ENCODE measurements at regions not wholly inside any gene's neighbourhood (a gene's known extent, or its start where the extent isn't known, plus 50 kb on each side); places are given as distances from the start of the nearest gene placed in this dataset.

GRCh38 chr5:115050866-115051265 lies 118.8 kb downstream of the TRIM36 start:
- FAIRE-seq, result no peak
- TF ChIP-seq, protein P1, sequence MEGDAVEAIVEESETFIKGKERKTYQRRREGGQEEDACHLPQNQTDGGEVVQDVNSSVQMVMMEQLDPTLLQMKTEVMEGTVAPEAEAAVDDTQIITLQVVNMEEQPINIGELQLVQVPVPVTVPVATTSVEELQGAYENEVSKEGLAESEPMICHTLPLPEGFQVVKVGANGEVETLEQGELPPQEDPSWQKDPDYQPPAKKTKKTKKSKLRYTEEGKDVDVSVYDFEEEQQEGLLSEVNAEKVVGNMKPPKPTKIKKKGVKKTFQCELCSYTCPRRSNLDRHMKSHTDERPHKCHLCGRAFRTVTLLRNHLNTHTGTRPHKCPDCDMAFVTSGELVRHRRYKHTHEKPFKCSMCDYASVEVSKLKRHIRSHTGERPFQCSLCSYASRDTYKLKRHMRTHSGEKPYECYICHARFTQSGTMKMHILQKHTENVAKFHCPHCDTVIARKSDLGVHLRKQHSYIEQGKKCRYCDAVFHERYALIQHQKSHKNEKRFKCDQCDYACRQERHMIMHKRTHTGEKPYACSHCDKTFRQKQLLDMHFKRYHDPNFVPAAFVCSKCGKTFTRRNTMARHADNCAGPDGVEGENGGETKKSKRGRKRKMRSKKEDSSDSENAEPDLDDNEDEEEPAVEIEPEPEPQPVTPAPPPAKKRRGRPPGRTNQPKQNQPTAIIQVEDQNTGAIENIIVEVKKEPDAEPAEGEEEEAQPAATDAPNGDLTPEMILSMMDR (IDR thresholded peaks at IDR 0.05; ENCODE audit: insufficient read depth, low read depth, low read length), result no peak
- TF ChIP-seq EZH2 (IDR thresholded peaks at IDR 0.05; ENCODE audit: insufficient read depth, low read length), result no peak
- Histone ChIP-seq H2AFZ (ENCODE audit: low read depth, low read length) (no peak overlapping the region), H3K4me1 (ENCODE audit: insufficient read depth, low read length) (no peaks in the 10 kb centered on the region), H3K27ac (ENCODE audit: low read depth, low read length) (no peak overlapping the region), H4K20me1 (ENCODE audit: insufficient read depth, low read length) (no peaks in the 10 kb centered on the region), H3K79me2 (ENCODE audit: insufficient read depth, low read length) (no peaks in the 10 kb centered on the region), H3K4me2 (ENCODE audit: low read length) (no peak overlapping the region), H3K9me3 (ENCODE audit: insufficient read depth, low read depth, low read length) (no peaks in the 10 kb centered on the region), H3K4me3 (ENCODE audit: insufficient read depth, low read depth, low read length) (no peak overlapping the region), H3K9ac (ENCODE audit: low read length) (no peak overlapping the region), H3K27me3 (ENCODE audit: insufficient read depth, low read length) (no peaks in the 10 kb centered on the region), H3K36me3 (ENCODE audit: insufficient read depth, low read length) (no peaks in the 10 kb centered on the region)
- Mint-ChIP-seq H3K36me3 (ENCODE audit: low read depth, unreplicated experiment) (no peaks in the 10 kb centered on the region), H3K4me1 (ENCODE audit: low read depth, unreplicated experiment) (no peaks in the 10 kb centered on the region), H3K9me3 (ENCODE audit: unreplicated experiment) (no peaks in the 10 kb centered on the region), H3K27ac (ENCODE audit: unreplicated experiment) (no peak overlapping the region), H3K27me3 (ENCODE audit: low read depth, unreplicated experiment) (peaks cover 2% of the 10 kb centered on the region), H3K4me3 (ENCODE audit: unreplicated experiment) (no peak overlapping the region)
- DNase-seq (ENCODE audit: low read depth), result no peak

GRCh38 chr5:115033861-115034260 lies 135.8 kb downstream of the TRIM36 start:
- peaks cover 10% of the 10 kb centered on the region for H3K9me3 Mint-ChIP-seq (ENCODE audit: unreplicated experiment)
- Histone ChIP-seq H2AFZ (ENCODE audit: low read depth, low read length) (no peak overlapping the region), H3K4me3 (ENCODE audit: insufficient read depth, low read depth, low read length) (no peak overlapping the region), H3K4me1 (ENCODE audit: insufficient read depth, low read length) (no peaks in the 10 kb centered on the region), H3K27ac (ENCODE audit: low read depth, low read length) (no peak overlapping the region), H4K20me1 (ENCODE audit: insufficient read depth, low read length) (no peaks in the 10 kb centered on the region), H3K4me2 (ENCODE audit: low read length) (no peak overlapping the region), H3K36me3 (ENCODE audit: insufficient read depth, low read length) (no peaks in the 10 kb centered on the region), H3K27me3 (ENCODE audit: insufficient read depth, low read length) (no peaks in the 10 kb centered on the region), H3K9ac (ENCODE audit: low read length) (no peak overlapping the region), H3K9me3 (ENCODE audit: insufficient read depth, low read depth, low read length) (no peaks in the 10 kb centered on the region), H3K79me2 (ENCODE audit: insufficient read depth, low read length) (no peaks in the 10 kb centered on the region)
- TF ChIP-seq, protein P1 (IDR thresholded peaks at IDR 0.05; ENCODE audit: insufficient read depth, low read depth, low read length), result no peak
- TF ChIP-seq EZH2 (IDR thresholded peaks at IDR 0.05; ENCODE audit: insufficient read depth, low read length), result no peak
- H3K27ac Mint-ChIP-seq (ENCODE audit: unreplicated experiment), result no peak overlapping the region
- no peak for DNase-seq (ENCODE audit: low read depth)
- no peaks in the 10 kb centered on the region for H3K4me1 Mint-ChIP-seq (ENCODE audit: low read depth, unreplicated experiment)
- no peaks in the 10 kb centered on the region for H3K36me3 Mint-ChIP-seq (ENCODE audit: low read depth, unreplicated experiment)
- H3K4me3 Mint-ChIP-seq (ENCODE audit: unreplicated experiment), result no peak overlapping the region
- FAIRE-seq, result no peak
- H3K27me3 Mint-ChIP-seq (ENCODE audit: low read depth, unreplicated experiment), result no peaks in the 10 kb centered on the region

GRCh38 chr5:115028557-115028956 lies 141.2 kb downstream of the TRIM36 start:
- no peak overlapping the region for H3K27ac Mint-ChIP-seq (ENCODE audit: unreplicated experiment)

More at GRCh38 chr5:115028557-115028956, 141.2 kb downstream of the TRIM36 start:
- Mint-ChIP-seq H3K36me3 (ENCODE audit: low read depth, unreplicated experiment) (no peaks in the 10 kb centered on the region), H3K4me1 (ENCODE audit: low read depth, unreplicated experiment) (no peaks in the 10 kb centered on the region), H3K27me3 (ENCODE audit: low read depth, unreplicated experiment) (peaks cover 10% of the 10 kb centered on the region), H3K4me3 (ENCODE audit: unreplicated experiment) (no peak overlapping the region), H3K9me3 (ENCODE audit: unreplicated experiment) (peaks cover 10% of the 10 kb centered on the region)
- no peak overlapping the region for H3K4me3 ChIP-seq (ENCODE audit: insufficient read depth, low read depth, low read length)
- no peaks in the 10 kb centered on the region for H3K4me1 ChIP-seq (ENCODE audit: insufficient read depth, low read length)
- H3K4me2 ChIP-seq (ENCODE audit: low read length), result no peak overlapping the region
- H3K9ac ChIP-seq (ENCODE audit: low read length), result no peak overlapping the region
- DNase-seq (ENCODE audit: low read depth) (no peak), FAIRE-seq (no peak)
- H3K27me3 ChIP-seq (ENCODE audit: insufficient read depth, low read length), result no peaks in the 10 kb centered on the region
- no peaks in the 10 kb centered on the region for H3K9me3 ChIP-seq (ENCODE audit: insufficient read depth, low read depth, low read length)
- no peaks in the 10 kb centered on the region for H3K36me3 ChIP-seq (ENCODE audit: insufficient read depth, low read length)
- H2AFZ ChIP-seq (ENCODE audit: low read depth, low read length), result no peak overlapping the region
- no peaks in the 10 kb centered on the region for H3K79me2 ChIP-seq (ENCODE audit: insufficient read depth, low read length)
- no peaks in the 10 kb centered on the region for H4K20me1 ChIP-seq (ENCODE audit: insufficient read depth, low read length)
- no peak overlapping the region for H3K27ac ChIP-seq (ENCODE audit: low read depth, low read length)
- TF ChIP-seq EZH2 (IDR thresholded peaks at IDR 0.05; ENCODE audit: insufficient read depth, low read length), result no peak
- TF ChIP-seq, protein P1 (IDR thresholded peaks at IDR 0.05; ENCODE audit: insufficient read depth, low read depth, low read length), result no peak

All from astrocyte (in vitro differentiated cells and primary cell).